ENCODE measurements at regions not wholly inside any gene's neighbourhood (a gene's known extent, or its start where the extent isn't known, plus 50 kb on each side); places are given as distances from the start of the nearest gene placed in this dataset.

DNA sequence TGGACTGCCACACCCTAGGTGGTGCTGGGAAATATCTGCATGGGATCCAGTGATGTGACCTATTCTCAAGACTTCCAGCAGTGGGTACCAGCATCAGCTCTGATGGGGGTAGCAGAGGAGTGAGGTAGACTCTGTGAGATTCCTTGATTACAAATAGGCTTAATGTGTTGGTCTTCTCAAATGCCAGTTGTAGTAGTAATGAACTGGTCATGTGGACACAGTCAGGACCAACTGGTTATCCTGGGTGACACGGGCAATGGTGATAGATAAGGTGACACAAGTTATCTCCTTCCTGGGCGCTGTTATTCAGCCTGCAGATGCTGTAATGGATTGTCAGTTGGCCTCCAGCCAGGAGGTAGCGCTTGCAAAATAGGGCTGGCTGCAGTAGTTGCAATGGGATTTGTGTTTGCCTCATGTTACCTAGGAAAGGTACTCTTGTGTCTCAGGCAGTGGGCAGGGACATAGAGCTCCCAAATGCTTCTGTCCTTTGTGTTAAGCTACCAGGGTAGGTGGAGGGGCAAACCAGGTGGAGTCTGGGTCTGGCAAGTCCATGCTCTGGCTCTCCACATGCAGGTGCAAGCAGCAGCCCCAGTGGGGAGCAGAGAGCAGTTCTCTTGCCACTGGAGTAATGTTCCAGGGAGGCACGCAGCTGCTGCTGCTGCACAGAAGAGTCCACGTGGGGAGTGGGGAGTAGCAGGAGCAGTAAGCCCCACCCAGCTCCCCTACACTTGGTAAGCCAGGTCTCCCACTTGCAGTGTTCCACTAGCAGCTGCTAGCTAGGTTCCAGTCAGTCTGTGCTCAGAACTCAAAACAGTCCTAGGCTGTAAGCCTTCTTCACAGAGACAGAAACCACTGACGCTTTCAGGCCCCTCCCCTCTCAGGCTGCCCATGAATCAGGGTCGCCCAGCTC, 505.4 kb upstream of the DDX18 start:
- no peaks in the 10 kb centered on the region for H3K9me3 ChIP-seq (ENCODE audit: insufficient read depth in 2 of 2, low read depth in 1 of 2, low read length in 1 of 2)
- H3K23me2 ChIP-seq (ENCODE audit: low read depth, low read length), result no peaks in the 10 kb centered on the region
- H4K8ac ChIP-seq (ENCODE audit: extremely low read depth, insufficient read depth, low read length), result no peak overlapping the region
- no peak for FAIRE-seq
- no peak overlapping the region for H2BK120ac ChIP-seq (replicated peaks; ENCODE audit: low read depth, low read length)
- no peak overlapping the region for H3K4ac ChIP-seq (replicated peaks; ENCODE audit: insufficient read length, low read depth, low read length)
- ChIA-PET CTCF (ENCODE audit: partially characterized antibody) (interaction anchor here (0.9 kb wide), 1 partner anchor 94 kb away, joined by 3 read pairs; no protein-coding TSS in a partner anchor), POLR2A (ENCODE audit: partially characterized antibody) (interaction anchor here (1.9 kb wide), 1 partner anchor 9 kb away, joined by 4 read pairs; no protein-coding TSS in a partner anchor)
- no peaks in the 10 kb centered on the region for H4K20me1 ChIP-seq (replicated peaks in 1 of 2; ENCODE audit: control insufficient read depth in 1 of 2, insufficient read depth in 2 of 2, low read length in 2 of 2)
- no peak for DNase-seq (ENCODE audit: low read depth in 1 of 2, low spot score in 2 of 2)
- H3K56ac ChIP-seq (replicated peaks; ENCODE audit: insufficient read length, low read depth, low read length), result no peak overlapping the region
- no peak overlapping the region for H4K91ac ChIP-seq (replicated peaks; ENCODE audit: insufficient read length, low read length)
- H3K79me1 ChIP-seq (ENCODE audit: low read depth, low read length), result no peaks in the 10 kb centered on the region
- H2BK12ac ChIP-seq (ENCODE audit: low read depth, low read length), result peak overlapping the region; percentile 60; the same call in 1 of the 2 replicates
- no peak overlapping the region for H3K9ac ChIP-seq (replicated peaks in 1 of 4; ENCODE audit: extremely low read depth in 1 of 4, low read depth in 3 of 4, low read length in 3 of 4)
- no peak overlapping the region for H3K23ac ChIP-seq (ENCODE audit: insufficient read length)
- no peak overlapping the region for H2AK5ac ChIP-seq (ENCODE audit: low read depth, low read length)
- WGBS, 2 experiments (ENCODE audit: extremely low coverage in 1 of 2, insufficient coverage in 1 of 2, insufficient read length in 1 of 2, insufficient replicate concordance in 2 of 2, low coverage in 1 of 2, low lambda C conversion rate in 2 of 2, missing lambda C conversion rate in 1 of 2), result 90% methylated on average over 7 of the region's 7 CpGs; no CpG with 5 or more reads in 1 of the 2 experiments
- H3K14ac ChIP-seq (ENCODE audit: insufficient read length), result no peak overlapping the region
- no peak overlapping the region for H2BK5ac ChIP-seq (ENCODE audit: low read depth, low read length)
- H3K18ac ChIP-seq (ENCODE audit: extremely low read depth, low read length), result no peak overlapping the region
- no peak overlapping the region for H3K4me2 ChIP-seq (ENCODE audit: insufficient read depth in 1 of 2, low read depth in 2 of 2, low read length in 2 of 2)
- no peaks in the 10 kb centered on the region for H3K4me1 ChIP-seq (replicated peaks in 1 of 4; ENCODE audit: control insufficient read depth in 3 of 4, insufficient read depth in 4 of 4, low read length in 3 of 4)
- H3K79me2 ChIP-seq (ENCODE audit: control insufficient read depth in 1 of 2, insufficient read depth in 2 of 2, low read length in 2 of 2), result no peaks in the 10 kb centered on the region
- no peak overlapping the region for H2BK15ac ChIP-seq (ENCODE audit: low read length)
- no peak overlapping the region for H3K4me3 ChIP-seq (ENCODE audit: extremely low read depth in 1 of 4, insufficient read depth in 2 of 4, low read depth in 3 of 4, low read length in 4 of 4)
- H4K5ac ChIP-seq (ENCODE audit: insufficient read length, low read depth, low read length), result no peak overlapping the region
- H3K36me3 ChIP-seq (ENCODE audit: control insufficient read depth in 2 of 4, insufficient read depth in 4 of 4, low read length in 3 of 4), result no peaks in the 10 kb centered on the region
- no peaks in the 10 kb centered on the region for H3K27me3 ChIP-seq (replicated peaks in 1 of 4; ENCODE audit: control insufficient read depth in 3 of 4, extremely low read depth in 1 of 4, insufficient read depth in 3 of 4, low read length in 3 of 4)
- H2BK20ac ChIP-seq (ENCODE audit: low read length), result no peak overlapping the region
- no peak overlapping the region for H3K27ac ChIP-seq (ENCODE audit: low read depth, low read length)
- H2AFZ ChIP-seq (ENCODE audit: low read length), result no peak overlapping the region
- TF ChIP-seq POLR2A (IDR thresholded peaks at IDR 0.05; ENCODE audit: control extremely low read depth in 1 of 2, low read depth in 2 of 2, low read length in 2 of 2), result no peak
- no peak for TF ChIP-seq EZH2 (IDR thresholded peaks at IDR 0.05; ENCODE audit: low read depth, low read length, severe bottlenecking)
- TF ChIP-seq, protein P1, sequence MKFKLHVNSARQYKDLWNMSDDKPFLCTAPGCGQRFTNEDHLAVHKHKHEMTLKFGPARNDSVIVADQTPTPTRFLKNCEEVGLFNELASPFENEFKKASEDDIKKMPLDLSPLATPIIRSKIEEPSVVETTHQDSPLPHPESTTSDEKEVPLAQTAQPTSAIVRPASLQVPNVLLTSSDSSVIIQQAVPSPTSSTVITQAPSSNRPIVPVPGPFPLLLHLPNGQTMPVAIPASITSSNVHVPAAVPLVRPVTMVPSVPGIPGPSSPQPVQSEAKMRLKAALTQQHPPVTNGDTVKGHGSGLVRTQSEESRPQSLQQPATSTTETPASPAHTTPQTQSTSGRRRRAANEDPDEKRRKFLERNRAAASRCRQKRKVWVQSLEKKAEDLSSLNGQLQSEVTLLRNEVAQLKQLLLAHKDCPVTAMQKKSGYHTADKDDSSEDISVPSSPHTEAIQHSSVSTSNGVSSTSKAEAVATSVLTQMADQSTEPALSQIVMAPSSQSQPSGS (IDR thresholded peaks at IDR 0.05; ENCODE audit: low read length), result no peak
- TF ChIP-seq, protein P2, sequence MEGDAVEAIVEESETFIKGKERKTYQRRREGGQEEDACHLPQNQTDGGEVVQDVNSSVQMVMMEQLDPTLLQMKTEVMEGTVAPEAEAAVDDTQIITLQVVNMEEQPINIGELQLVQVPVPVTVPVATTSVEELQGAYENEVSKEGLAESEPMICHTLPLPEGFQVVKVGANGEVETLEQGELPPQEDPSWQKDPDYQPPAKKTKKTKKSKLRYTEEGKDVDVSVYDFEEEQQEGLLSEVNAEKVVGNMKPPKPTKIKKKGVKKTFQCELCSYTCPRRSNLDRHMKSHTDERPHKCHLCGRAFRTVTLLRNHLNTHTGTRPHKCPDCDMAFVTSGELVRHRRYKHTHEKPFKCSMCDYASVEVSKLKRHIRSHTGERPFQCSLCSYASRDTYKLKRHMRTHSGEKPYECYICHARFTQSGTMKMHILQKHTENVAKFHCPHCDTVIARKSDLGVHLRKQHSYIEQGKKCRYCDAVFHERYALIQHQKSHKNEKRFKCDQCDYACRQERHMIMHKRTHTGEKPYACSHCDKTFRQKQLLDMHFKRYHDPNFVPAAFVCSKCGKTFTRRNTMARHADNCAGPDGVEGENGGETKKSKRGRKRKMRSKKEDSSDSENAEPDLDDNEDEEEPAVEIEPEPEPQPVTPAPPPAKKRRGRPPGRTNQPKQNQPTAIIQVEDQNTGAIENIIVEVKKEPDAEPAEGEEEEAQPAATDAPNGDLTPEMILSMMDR (IDR thresholded peaks at IDR 0.05; ENCODE audit: control extremely low read depth in 1 of 3, insufficient read depth in 1 of 3, low read depth in 1 of 3, low read length in 3 of 3), result no peak
- TF ChIP-seq CHD2 (IDR thresholded peaks at IDR 0.05; ENCODE audit: low read length), result no peak
- TF ChIP-seq GABPA (IDR thresholded peaks at IDR 0.05; ENCODE audit: borderline replicate concordance, insufficient read depth, low read length), result no peak
- TF ChIP-seq MAFK (IDR thresholded peaks at IDR 0.05; ENCODE audit: low read depth, low read length), result no peak
- TF ChIP-seq BACH1 (IDR thresholded peaks at IDR 0.05; ENCODE audit: low read length), result no peak
